H1 (cell line): ENCODE measurements at regions not wholly inside any gene's neighbourhood (a gene's known extent, or its start where the extent isn't known, plus 50 kb on each side); places are given as distances from the start of the nearest gene placed in this dataset.

Experiments used
- CTCF ChIA-PET: fragments of 300-600 bp; sonication (Branson Sonifier 250); formaldehyde crosslinking; loops from one replicate; lab custom pipeline; 2021; ENCODE audit not compliant: partially characterized antibody; lab: Charles Lee
- POLR2A ChIA-PET: fragments of 300-600 bp; sonication (Branson Sonifier 250); formaldehyde crosslinking; loops from one replicate; lab custom pipeline; 2021; ENCODE audit warnings: inconsistent platforms; ENCODE audit not compliant: partially characterized antibody; lab: Charles Lee
- DNase-seq, 2 experiments: peaks; one replicate each; pipeline versions ENCODE4 v3.0.0 to v3.0.0-alpha.2; 2010 to 2022; ENCODE audit warnings: low spot score in 2 of 2, low read depth in 1 of 2, mixed read lengths in 1 of 2
- FAIRE-seq: peaks from 2 replicates; lab custom pipeline; 2011; peaks lifted over from hg19 to GRCh38; lab: Jason Lieb, UNC
- H2AFZ ChIP-seq: 2 replicates; pipeline ENCODE4 v1.8.1; 2012; ENCODE audit warnings: low read length, inconsistent platforms
- H2AK5ac ChIP-seq: 2 replicates; pipeline ENCODE4 v1.6.1; 2013; ENCODE audit warnings: low read depth, low read length
- H2BK120ac ChIP-seq: replicated peaks from 2 replicates; pipeline ENCODE3; 2013; ENCODE audit warnings: low read depth, low read length, inconsistent platforms
- H2BK12ac ChIP-seq: 2 replicates; pipeline ENCODE4 v1.6.1; 2013; ENCODE audit warnings: low read depth, low read length
- H2BK15ac ChIP-seq: 2 replicates; pipeline ENCODE4 v1.6.1; 2013; ENCODE audit warnings: low read length
- H2BK20ac ChIP-seq: 2 replicates; pipeline ENCODE4 v1.6.1; 2013; ENCODE audit warnings: low read length
- H2BK5ac ChIP-seq: 2 replicates; pipeline ENCODE4 v1.6.1; 2013; ENCODE audit warnings: low read depth, low read length
- H3K14ac ChIP-seq: 2 replicates; pipeline ENCODE4 v1.6.1; 2013; ENCODE audit warnings: inconsistent platforms; ENCODE audit not compliant: insufficient read length
- H3K18ac ChIP-seq: 2 replicates; pipeline ENCODE4 v1.6.1; 2013; ENCODE audit warnings: low read length; ENCODE audit errors: extremely low read depth
- H3K23ac ChIP-seq: 2 replicates; pipeline ENCODE4 v1.6.1; 2013; ENCODE audit warnings: inconsistent platforms; ENCODE audit not compliant: insufficient read length
- H3K23me2 ChIP-seq: 2 replicates; pipeline ENCODE4 v1.6.1; 2013; ENCODE audit warnings: low read depth, low read length
- H3K27ac ChIP-seq: 2 replicates; pipeline ENCODE4 v1.6.1; 2011; ENCODE audit warnings: low read depth, low read length, inconsistent platforms
- H3K27me3 ChIP-seq, 4 experiments: replicated peaks in 1 of 4; 1 replicate in 1 of 4; 2 replicates in 3 of 4; pipeline versions ENCODE4 v1.6.1 to v1.8.1; 2011 to 2013; ENCODE audit warnings: low read length in 3 of 4, mild to moderate bottlenecking in 3 of 4, inconsistent platforms in 2 of 4, mixed read lengths in 2 of 4, moderate library complexity in 1 of 4; ENCODE audit not compliant: control insufficient read depth in 3 of 4, insufficient read depth in 3 of 4; ENCODE audit errors: extremely low read depth in 1 of 4
- H3K36me3 ChIP-seq, 4 experiments: 2 replicates each; pipeline versions ENCODE4 v1.6.1 to v1.8.1; 2011 to 2013; ENCODE audit warnings: mild to moderate bottlenecking in 4 of 4, low read length in 3 of 4, moderate library complexity in 2 of 4, control low read depth in 1 of 4, inconsistent platforms in 1 of 4; ENCODE audit not compliant: insufficient read depth in 4 of 4, control insufficient read depth in 2 of 4
- H3K4ac ChIP-seq: replicated peaks from 2 replicates; pipeline ENCODE3; 2013; ENCODE audit warnings: low read length, low read depth, mixed read lengths, inconsistent platforms; ENCODE audit not compliant: insufficient read length
- H3K4me1 ChIP-seq, 4 experiments: replicated peaks in 1 of 4; 1 replicate in 1 of 4; 2 replicates in 3 of 4; pipeline versions ENCODE4 v1.6.1 to v1.8.1; 2011 to 2013; ENCODE audit warnings: low read length in 3 of 4, inconsistent platforms in 2 of 4, mixed read lengths in 1 of 4; ENCODE audit not compliant: insufficient read depth in 4 of 4, control insufficient read depth in 3 of 4
- H3K4me2 ChIP-seq, 2 experiments: 2 replicates each; pipeline versions ENCODE4 v1.6.1 to v1.8.1; 2011 to 2013; ENCODE audit warnings: low read depth in 2 of 2, low read length in 2 of 2, control low read depth in 1 of 2, inconsistent platforms in 1 of 2, mild to moderate bottlenecking in 1 of 2; ENCODE audit not compliant: insufficient read depth in 1 of 2
- H3K4me3 ChIP-seq, 4 experiments: fragments of 200-600, 300-600 bp in 1 of 4; sonication (generic), shearing (Covaris generic), sonication (Bioruptor Twin) in 1 of 4; 2 replicates each; pipeline versions ENCODE4 v1.5.1 to v1.8.1; 2011 to 2016; ENCODE audit warnings: low read length in 4 of 4, low read depth in 3 of 4, control low read depth in 2 of 4, inconsistent platforms in 2 of 4, mild to moderate bottlenecking in 2 of 4, mixed read lengths in 1 of 4, moderate library complexity in 1 of 4; ENCODE audit not compliant: insufficient read depth in 2 of 4; ENCODE audit errors: extremely low read depth in 1 of 4
- H3K56ac ChIP-seq: replicated peaks from 2 replicates; pipeline ENCODE3; 2013; ENCODE audit warnings: low read depth, mild to moderate bottlenecking, mixed read lengths, low read length, inconsistent platforms; ENCODE audit not compliant: insufficient read length
- H3K79me1 ChIP-seq: 2 replicates; pipeline ENCODE4 v1.6.1; 2013; ENCODE audit warnings: low read depth, low read length, control low read depth
- H3K79me2 ChIP-seq, 2 experiments: 2 replicates each; pipeline versions ENCODE4 v1.6.1 to v1.8.1; 2012 to 2013; ENCODE audit warnings: low read length in 2 of 2, mild to moderate bottlenecking in 2 of 2, inconsistent platforms in 1 of 2; ENCODE audit not compliant: insufficient read depth in 2 of 2, control insufficient read depth in 1 of 2
- H3K9ac ChIP-seq, 4 experiments: replicated peaks in 1 of 4; 1 replicate in 1 of 4; 2 replicates in 3 of 4; pipeline versions ENCODE4 v1.6.1 to v1.8.1; 2011 to 2013; ENCODE audit warnings: low read depth in 3 of 4, low read length in 3 of 4, control low read depth in 2 of 4, mild to moderate bottlenecking in 2 of 4, moderate library complexity in 2 of 4, inconsistent platforms in 1 of 4; ENCODE audit errors: extremely low read depth in 1 of 4
- H3K9me3 ChIP-seq, 2 experiments: 2 replicates each; pipeline versions ENCODE4 v1.6.1 to v1.8.1; 2012 to 2013; ENCODE audit warnings: mild to moderate bottlenecking in 2 of 2, moderate library complexity in 2 of 2, control low read depth in 1 of 2, inconsistent platforms in 1 of 2, low read depth in 1 of 2, low read length in 1 of 2, mixed read lengths in 1 of 2; ENCODE audit not compliant: insufficient read depth in 2 of 2
- H4K20me1 ChIP-seq, 2 experiments: replicated peaks in 1 of 2; 2 replicates each; pipeline versions ENCODE3 to v1.8.1; 2011 to 2013; ENCODE audit warnings: inconsistent platforms in 2 of 2, low read length in 2 of 2, mild to moderate bottlenecking in 1 of 2; ENCODE audit not compliant: insufficient read depth in 2 of 2, control insufficient read depth in 1 of 2
- H4K5ac ChIP-seq: 2 replicates; pipeline ENCODE4 v1.6.1; 2013; ENCODE audit warnings: low read length, low read depth, mixed read lengths, inconsistent platforms; ENCODE audit not compliant: insufficient read length
- H4K8ac ChIP-seq: 2 replicates; pipeline ENCODE4 v1.8.0; 2013; ENCODE audit warnings: mild to moderate bottlenecking, moderate library complexity, low read length, inconsistent platforms; ENCODE audit not compliant: insufficient read depth; ENCODE audit errors: extremely low read depth
- H4K91ac ChIP-seq: replicated peaks from 2 replicates; pipeline ENCODE3; 2013; ENCODE audit warnings: low read length, mixed read lengths, inconsistent platforms; ENCODE audit not compliant: insufficient read length
- BCL11A ChIP-seq, 2 experiments: IDR thresholded peaks; one replicate each; pipeline ENCODE4 v1.6.1; 2011; ENCODE audit warnings: low read depth in 2 of 2, low read length in 2 of 2, mild to moderate bottlenecking in 2 of 2
- CBX5 ChIP-seq: fragments of 300-800, 300-1000 bp; sonication (generic); IDR thresholded peaks from 2 replicates; pipeline ENCODE4 v1.7.1; 2016; ENCODE audit warnings: antibody characterized with exemption, low read length, low read depth
- CHD1 ChIP-seq: IDR thresholded peaks from 2 replicates; pipeline ENCODE4 v1.6.1; 2012; ENCODE audit warnings: low read depth, low read length, improper control_type of control experiment
- HDAC2 ChIP-seq, 2 experiments: fragments of 300-600 bp in 1 of 2; sonication (generic) in 1 of 2; IDR thresholded peaks; 2 replicates each; pipeline ENCODE4 v1.6.1; 2011 to 2012; ENCODE audit warnings: low read depth in 2 of 2, low read length in 2 of 2, mild to moderate bottlenecking in 2 of 2, moderate library complexity in 2 of 2, borderline replicate concordance in 1 of 2, inconsistent platforms in 1 of 2
- JUND ChIP-seq: IDR thresholded peaks from 2 replicates; pipeline ENCODE4 v1.6.1; 2011; ENCODE audit warnings: mild to moderate bottlenecking, improper control_type of control experiment, low read length
- NRF1 ChIP-seq: IDR thresholded peaks from 2 replicates; pipeline ENCODE4 v1.6.1; 2011; ENCODE audit warnings: mild to moderate bottlenecking, low read depth, low read length, improper control_type of control experiment
- RAD21 ChIP-seq, 2 experiments: IDR thresholded peaks in 1 of 2; conservative IDR thresholded peaks in 1 of 2; 2 replicates each; pipeline ENCODE4 v1.6.1; 2011; ENCODE audit warnings: low read depth in 2 of 2, low read length in 2 of 2, improper control_type of control experiment in 1 of 2, inconsistent platforms in 1 of 2, mild to moderate bottlenecking in 1 of 2, moderate library complexity in 1 of 2
- RFX5 ChIP-seq: IDR thresholded peaks from 2 replicates; pipeline ENCODE4 v1.6.1; 2011; ENCODE audit warnings: low read depth, low read length, improper control_type of control experiment, borderline replicate concordance
- RNF2 ChIP-seq: fragments of 200-900, 300-1000 bp; sonication (generic); IDR thresholded peaks from 2 replicates; pipeline ENCODE4 v1.7.1; 2016; ENCODE audit warnings: borderline replicate concordance, low read depth, mild to moderate bottlenecking, antibody characterized with exemption, low read length; ENCODE audit not compliant: poor library complexity, severe bottlenecking; ENCODE audit errors: missing control alignments
- SIN3A ChIP-seq, 2 experiments: IDR thresholded peaks in 1 of 2; conservative IDR thresholded peaks in 1 of 2; 2 replicates each; pipeline ENCODE4 v1.6.1; 2011 to 2012; ENCODE audit warnings: low read length in 2 of 2, improper control_type of control experiment in 1 of 2, low read depth in 1 of 2, mild to moderate bottlenecking in 1 of 2
- SP1 ChIP-seq: IDR thresholded peaks from 2 replicates; pipeline ENCODE4 v1.6.1; 2011; ENCODE audit warnings: low read depth, low read length
- TAF7 ChIP-seq: optimal IDR thresholded peaks from 2 replicates; pipeline ENCODE3; 2011; ENCODE audit warnings: low read depth, mild to moderate bottlenecking, inconsistent platforms, low read length, moderate library complexity, borderline replicate concordance
- TCF12 ChIP-seq: IDR thresholded peaks from 2 replicates; pipeline ENCODE4 v1.6.1; 2011; ENCODE audit warnings: low read depth, mild to moderate bottlenecking, low read length
- ZNF274 ChIP-seq: IDR thresholded peaks from 2 replicates; pipeline ENCODE4 v1.7.0; 2012; ENCODE audit warnings: low read length, borderline replicate concordance; ENCODE audit errors: extremely low read depth
- WGBS, 2 experiments: shearing (Covaris generic) in 1 of 2; methylation state at CpG; one replicate each; pipeline versions ENCODE4 v1.1.6 to v1.1.7; 2013 to 2015; ENCODE audit warnings: low lambda C conversion rate in 2 of 2, mixed read lengths in 2 of 2, inconsistent platforms in 1 of 2, low coverage in 1 of 2, missing lambda C conversion rate in 1 of 2; ENCODE audit not compliant: insufficient replicate concordance in 2 of 2, insufficient coverage in 1 of 2, insufficient read length in 1 of 2; ENCODE audit errors: extremely low coverage in 1 of 2, missing lambda C conversion rate in 1 of 2; 5-methylcytosine and 5-hydroxymethylcytosine counted together

GRCh38 chr18:42392416-42392815 is 437.4 kb downstream of the PIK3C3 start:
- H2BK15ac ChIP-seq: no peak overlapping the region
- H3K36me3 ChIP-seq: no peaks in the 10 kb centered on the region
- H4K8ac ChIP-seq: no peak overlapping the region
- no peaks in the 10 kb centered on the region for H3K9me3 ChIP-seq
- no peak for FAIRE-seq
- DNase-seq: no peak
- H2BK20ac ChIP-seq: no peak overlapping the region
- H2AK5ac ChIP-seq: no peak overlapping the region
- no peak overlapping the region for H4K91ac ChIP-seq
- no peaks in the 10 kb centered on the region for H3K4me1 ChIP-seq
- no peaks in the 10 kb centered on the region for H3K79me1 ChIP-seq
- no peaks in the 10 kb centered on the region for H3K27me3 ChIP-seq
- H3K79me2 ChIP-seq: no peaks in the 10 kb centered on the region
- H3K27ac ChIP-seq: no peak overlapping the region
- H2BK120ac ChIP-seq: no peak overlapping the region
- H3K4me2 ChIP-seq: no peak overlapping the region
- no peak overlapping the region for H2BK12ac ChIP-seq
- H2BK5ac ChIP-seq: no peak overlapping the region
- no peak overlapping the region for H2AFZ ChIP-seq
- H3K9ac ChIP-seq: no peak overlapping the region
- no peaks in the 10 kb centered on the region for H3K23me2 ChIP-seq
- H4K20me1 ChIP-seq: no peaks in the 10 kb centered on the region
- no peak overlapping the region for H3K4me3 ChIP-seq
- 89% methylated on average over 1 of the region's 1 CpG; no CpG with 5 or more reads in 1 of the 2 experiments for WGBS, 2 experiments
- no peak overlapping the region for H4K5ac ChIP-seq
- no peak overlapping the region for H3K14ac ChIP-seq
- H3K23ac ChIP-seq: no peak overlapping the region
- ChIA-PET CTCF (interaction anchor here (0.7 kb wide), 1 partner anchor 278 kb away, joined by 3 read pairs; no protein-coding TSS in a partner anchor), POLR2A (interaction anchor here (0.6 kb wide), 1 partner anchor 35 kb away, joined by 4 read pairs; no protein-coding TSS in a partner anchor)
- H3K56ac ChIP-seq: no peak overlapping the region
- H3K18ac ChIP-seq: no peak overlapping the region
- no peak overlapping the region for H3K4ac ChIP-seq
- TF ChIP-seq HDAC2 (IDR thresholded peaks at IDR 0.05; ENCODE audit: borderline replicate concordance in 1 of 2, low read depth in 2 of 2, low read length in 2 of 2) (no peak), RAD21 (IDR thresholded peaks at IDR 0.05 in 1 of 2, conservative IDR thresholded peaks at IDR 0.05 in 1 of 2; ENCODE audit: low read depth in 2 of 2, low read length in 2 of 2) (no peak), SP1 (no peak), TAF7 (no peak), RFX5 (no peak), CHD1 (no peak), NRF1 (no peak), CBX5 (no peak), RNF2 (no peak), JUND (no peak), ZNF274 (no peak), SIN3A (conservative IDR thresholded peaks at IDR 0.05 in 1 of 2, IDR thresholded peaks at IDR 0.05 in 1 of 2; ENCODE audit: low read depth in 1 of 2, low read length in 2 of 2) (no peak), TCF12 (no peak), BCL11A (IDR thresholded peaks at IDR 0.05; ENCODE audit: low read depth in 2 of 2, low read length in 2 of 2) (no peak)
